MG63 (cell line): ENCODE measurements at regions not wholly inside any gene's neighbourhood (a gene's known extent, or its start where the extent isn't known, plus 50 kb on each side); places are given as distances from the start of the nearest gene placed in this dataset.

ENCODE experiments used
- DNase-seq: peaks from one replicate; pipeline ENCODE4 v3.0.0-alpha.2; 2020
- H3K27me3 ChIP-seq: fragments of 250-450 bp; sonication (Bioruptor Pico); 2 replicates; pipeline ENCODE4 v1.5.1; 2020; ENCODE audit warnings: mild to moderate bottlenecking, moderate library complexity
- H3K36me3 ChIP-seq: fragments of 250-450 bp; sonication (Bioruptor Pico); 2 replicates; pipeline ENCODE4 v1.5.1; 2020; ENCODE audit warnings: mild to moderate bottlenecking, moderate library complexity
- H3K4me3 ChIP-seq: fragments of 250-450 bp; sonication (Bioruptor Pico); 2 replicates; pipeline ENCODE4 v1.5.1; 2020; ENCODE audit warnings: mild to moderate bottlenecking, moderate library complexity
- H3K9me3 ChIP-seq: fragments of 250-450 bp; sonication (Bioruptor Pico); 2 replicates; pipeline ENCODE4 v1.5.1; 2020; ENCODE audit warnings: mild to moderate bottlenecking, moderate library complexity

- no peak for DNase-seq
- H3K27me3 ChIP-seq = no peaks in the 10 kb centered on the region
- H3K4me3 ChIP-seq = no peak overlapping the region
- H3K9me3 ChIP-seq = no peaks in the 10 kb centered on the region
- no peaks in the 10 kb centered on the region for H3K36me3 ChIP-seq
Measured at GRCh38 chr6:145032562-145033145, 702.7 kb downstream of the EPM2A start.

GRCh38 chr6:145034664-145035063, 700.7 kb downstream of the EPM2A start:
- Histone ChIP-seq H3K9me3 (no peaks in the 10 kb centered on the region), H3K27me3 (no peaks in the 10 kb centered on the region), H3K36me3 (no peaks in the 10 kb centered on the region), H3K4me3 (no peak overlapping the region)
- no peak for DNase-seq

- no peak for DNase-seq
- Histone ChIP-seq H3K9me3 (no peaks in the 10 kb centered on the region), H3K4me3 (no peak overlapping the region), H3K27me3 (no peaks in the 10 kb centered on the region), H3K36me3 (no peaks in the 10 kb centered on the region)
Measured at GRCh38 chr6:145036236-145036635, 699.1 kb downstream of the EPM2A start.

GRCh38 chr6:145036848-145037567, 698.3 kb downstream of the EPM2A start:
- H3K36me3 ChIP-seq = no peaks in the 10 kb centered on the region
- H3K4me3 ChIP-seq = no peak overlapping the region
- H3K27me3 ChIP-seq = no peaks in the 10 kb centered on the region
- peak; percentile 9 for DNase-seq
- H3K9me3 ChIP-seq = no peaks in the 10 kb centered on the region; the same call in 1 of the 2 replicates

GRCh38 chr6:145042559-145042958, 692.8 kb downstream of the EPM2A start:
- H3K27me3 ChIP-seq = no peaks in the 10 kb centered on the region
- no peak overlapping the region for H3K4me3 ChIP-seq
- no peaks in the 10 kb centered on the region for H3K36me3 ChIP-seq
- H3K9me3 ChIP-seq = no peaks in the 10 kb centered on the region; the same call in 1 of the 2 replicates
- no peak for DNase-seq

GRCh38 chr6:145043926-145044500, 691.3 kb downstream of the EPM2A start:
- H3K4me3 ChIP-seq = no peak overlapping the region
- no peaks in the 10 kb centered on the region; the same call in 1 of the 2 replicates for H3K9me3 ChIP-seq
- H3K36me3 ChIP-seq = no peaks in the 10 kb centered on the region

GRCh38 chr6:145044641-145045246, 690.6 kb downstream of the EPM2A start:
- H3K9me3 ChIP-seq = no peaks in the 10 kb centered on the region; the same call in 1 of the 2 replicates
- no peaks in the 10 kb centered on the region for H3K36me3 ChIP-seq
- peak; percentile 57 for DNase-seq
- H3K27me3 ChIP-seq = no peaks in the 10 kb centered on the region
- H3K4me3 ChIP-seq = no peak overlapping the region

More at GRCh38 chr6:145043926-145044500, 691.3 kb downstream of the EPM2A start:
- no peaks in the 10 kb centered on the region for H3K27me3 ChIP-seq
- no peak for DNase-seq

- no peaks in the 10 kb centered on the region for H3K36me3 ChIP-seq
- no peak overlapping the region for H3K4me3 ChIP-seq
- H3K27me3 ChIP-seq = no peaks in the 10 kb centered on the region
- no peaks in the 10 kb centered on the region; the same call in 1 of the 2 replicates for H3K9me3 ChIP-seq
- no peak for DNase-seq
Measured at GRCh38 chr6:145045582-145045981, 689.7 kb downstream of the EPM2A start.

GRCh38 chr6:145047891-145048290, 687.4 kb downstream of the EPM2A start:
- no peaks in the 10 kb centered on the region for H3K27me3 ChIP-seq
- H3K36me3 ChIP-seq = no peaks in the 10 kb centered on the region
- no peaks in the 10 kb centered on the region for H3K9me3 ChIP-seq
- H3K4me3 ChIP-seq = no peak overlapping the region
- no peak for DNase-seq

GRCh38 chr6:145051661-145052060, 683.7 kb downstream of the EPM2A start:
- Histone ChIP-seq H3K27me3 (no peaks in the 10 kb centered on the region), H3K36me3 (no peaks in the 10 kb centered on the region), H3K4me3 (no peak overlapping the region), H3K9me3 (no peaks in the 10 kb centered on the region)
- DNase-seq = no peak

GRCh38 chr6:145055567-145055966, 679.8 kb downstream of the EPM2A start:
- no peaks in the 10 kb centered on the region for H3K9me3 ChIP-seq
- no peak for DNase-seq

GRCh38 chr6:145060714-145061113, 674.6 kb downstream of the EPM2A start:
- H3K4me3 ChIP-seq = no peak overlapping the region
- no peaks in the 10 kb centered on the region for H3K9me3 ChIP-seq
- DNase-seq = no peak
- no peaks in the 10 kb centered on the region for H3K27me3 ChIP-seq
- no peaks in the 10 kb centered on the region for H3K36me3 ChIP-seq

More at GRCh38 chr6:145055567-145055966, 679.8 kb downstream of the EPM2A start:
- no peaks in the 10 kb centered on the region for H3K36me3 ChIP-seq
- no peaks in the 10 kb centered on the region for H3K27me3 ChIP-seq
- H3K4me3 ChIP-seq = no peak overlapping the region

- no peaks in the 10 kb centered on the region for H3K27me3 ChIP-seq
- no peak for DNase-seq
- H3K9me3 ChIP-seq = no peaks in the 10 kb centered on the region
- H3K36me3 ChIP-seq = no peaks in the 10 kb centered on the region
- H3K4me3 ChIP-seq = no peak overlapping the region
Measured at GRCh38 chr6:145063091-145063490, 672.2 kb downstream of the EPM2A start.

- Histone ChIP-seq H3K27me3 (no peaks in the 10 kb centered on the region), H3K36me3 (no peaks in the 10 kb centered on the region), H3K4me3 (no peak overlapping the region), H3K9me3 (no peaks in the 10 kb centered on the region)
- no peak for DNase-seq
Measured at GRCh38 chr6:145067430-145067829, 667.9 kb downstream of the EPM2A start.

GRCh38 chr6:145068577-145068976, 666.7 kb downstream of the EPM2A start:
- no peak overlapping the region for H3K4me3 ChIP-seq
- H3K9me3 ChIP-seq = no peaks in the 10 kb centered on the region
- no peak for DNase-seq
- H3K36me3 ChIP-seq = no peaks in the 10 kb centered on the region
- H3K27me3 ChIP-seq = no peaks in the 10 kb centered on the region

GRCh38 chr6:145069966-145070365, 665.4 kb downstream of the EPM2A start:
- no peak overlapping the region for H3K4me3 ChIP-seq
- H3K36me3 ChIP-seq = no peaks in the 10 kb centered on the region
- H3K9me3 ChIP-seq = no peaks in the 10 kb centered on the region
- no peaks in the 10 kb centered on the region for H3K27me3 ChIP-seq
- DNase-seq = no peak

GRCh38 chr6:145070791-145071190, 664.5 kb downstream of the EPM2A start:
- no peak for DNase-seq
- H3K9me3 ChIP-seq = no peaks in the 10 kb centered on the region
- H3K4me3 ChIP-seq = no peak overlapping the region
- no peaks in the 10 kb centered on the region for H3K36me3 ChIP-seq
- no peaks in the 10 kb centered on the region for H3K27me3 ChIP-seq
